ENCODE measurements at regions not wholly inside any gene's neighbourhood (a gene's known extent, or its start where the extent isn't known, plus 50 kb on each side); places are given as distances from the start of the nearest gene placed in this dataset.

DNA sequence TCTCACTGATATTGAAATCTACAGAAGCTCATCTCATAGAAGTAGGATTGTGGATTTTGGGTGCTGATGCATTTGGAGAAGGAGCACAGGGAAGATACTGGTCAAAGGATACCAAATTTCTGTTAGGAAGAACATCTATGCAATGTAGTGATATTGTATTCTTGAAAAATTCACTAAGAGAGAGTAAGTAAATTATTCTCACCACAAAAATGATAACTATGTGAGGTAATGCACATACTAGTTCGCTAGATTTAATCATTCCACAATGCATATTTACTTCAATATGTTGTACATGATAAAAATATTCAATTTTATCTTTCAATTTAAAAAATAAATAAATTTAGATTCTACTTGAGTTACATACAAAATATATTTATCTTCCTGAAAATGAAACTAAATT lies 2040.5 kb upstream of the C9orf72 start:
- Histone ChIP-seq H3K27me3 (replicated peaks; ENCODE audit: control insufficient read depth, insufficient read depth, low read length) (no peaks in the 10 kb centered on the region), H3K4me1 (no peaks in the 10 kb centered on the region), H3K9me3 (no peaks in the 10 kb centered on the region), H3K4me3 (ENCODE audit: low read depth, low read length) (no peak overlapping the region), H3K36me3 (ENCODE audit: control insufficient read depth, insufficient read depth, low read length) (no peaks in the 10 kb centered on the region)
- DNase-seq = no peak
- Mint-ChIP-seq H3K27ac (ENCODE audit: unreplicated experiment) (no peak overlapping the region), H3K36me3 (ENCODE audit: insufficient read depth, unreplicated experiment) (no peaks in the 10 kb centered on the region), H3K4me3 (ENCODE audit: unreplicated experiment) (no peak overlapping the region), H3K9me3 (ENCODE audit: unreplicated experiment) (no peaks in the 10 kb centered on the region), H3K4me1 (ENCODE audit: low read depth, unreplicated experiment) (no peaks in the 10 kb centered on the region), H3K27me3 (ENCODE audit: insufficient read depth, unreplicated experiment) (peaks cover 2% of the 10 kb centered on the region)
- CTCF ChIA-PET = no interaction called here
- intact Hi-C loops (cut with micrococcal nuclease; ENCODE audit: unreplicated experiment) = no loop called here
- no TSS peak for BruUV-seq (replicated peaks)
- POLR2A ChIA-PET = no interaction called here
- TF ChIP-seq, protein P1, sequence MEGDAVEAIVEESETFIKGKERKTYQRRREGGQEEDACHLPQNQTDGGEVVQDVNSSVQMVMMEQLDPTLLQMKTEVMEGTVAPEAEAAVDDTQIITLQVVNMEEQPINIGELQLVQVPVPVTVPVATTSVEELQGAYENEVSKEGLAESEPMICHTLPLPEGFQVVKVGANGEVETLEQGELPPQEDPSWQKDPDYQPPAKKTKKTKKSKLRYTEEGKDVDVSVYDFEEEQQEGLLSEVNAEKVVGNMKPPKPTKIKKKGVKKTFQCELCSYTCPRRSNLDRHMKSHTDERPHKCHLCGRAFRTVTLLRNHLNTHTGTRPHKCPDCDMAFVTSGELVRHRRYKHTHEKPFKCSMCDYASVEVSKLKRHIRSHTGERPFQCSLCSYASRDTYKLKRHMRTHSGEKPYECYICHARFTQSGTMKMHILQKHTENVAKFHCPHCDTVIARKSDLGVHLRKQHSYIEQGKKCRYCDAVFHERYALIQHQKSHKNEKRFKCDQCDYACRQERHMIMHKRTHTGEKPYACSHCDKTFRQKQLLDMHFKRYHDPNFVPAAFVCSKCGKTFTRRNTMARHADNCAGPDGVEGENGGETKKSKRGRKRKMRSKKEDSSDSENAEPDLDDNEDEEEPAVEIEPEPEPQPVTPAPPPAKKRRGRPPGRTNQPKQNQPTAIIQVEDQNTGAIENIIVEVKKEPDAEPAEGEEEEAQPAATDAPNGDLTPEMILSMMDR (IDR thresholded peaks at IDR 0.05; ENCODE audit: insufficient read depth in 1 of 2, low read depth in 1 of 2, low read length in 1 of 2, severe bottlenecking in 1 of 2, unreplicated experiment in 1 of 2) = no peak

- no TSS peak for BruUV-seq (replicated peaks)
- intact Hi-C loops (cut with micrococcal nuclease; ENCODE audit: unreplicated experiment) = no loop called here
- Histone ChIP-seq H3K36me3 (ENCODE audit: control insufficient read depth, insufficient read depth, low read length) (no peaks in the 10 kb centered on the region), H3K4me3 (ENCODE audit: low read depth, low read length) (no peak overlapping the region), H3K4me1 (no peaks in the 10 kb centered on the region), H3K9me3 (no peaks in the 10 kb centered on the region), H3K27me3 (replicated peaks; ENCODE audit: control insufficient read depth, insufficient read depth, low read length) (no peaks in the 10 kb centered on the region)
- no peaks in the 10 kb centered on the region for H3K4me1 Mint-ChIP-seq (ENCODE audit: low read depth, unreplicated experiment)
- POLR2A ChIA-PET = no interaction called here
- TF ChIP-seq, protein P1 (IDR thresholded peaks at IDR 0.05; ENCODE audit: insufficient read depth in 1 of 2, low read depth in 1 of 2, low read length in 1 of 2, severe bottlenecking in 1 of 2, unreplicated experiment in 1 of 2) = no peak
- H3K9me3 Mint-ChIP-seq (ENCODE audit: unreplicated experiment) = no peaks in the 10 kb centered on the region
- H3K4me3 Mint-ChIP-seq (ENCODE audit: unreplicated experiment) = no peak overlapping the region
- no peak for DNase-seq
- no peaks in the 10 kb centered on the region for H3K27me3 Mint-ChIP-seq (ENCODE audit: insufficient read depth, unreplicated experiment)
- H3K27ac Mint-ChIP-seq (ENCODE audit: unreplicated experiment) = no peak overlapping the region
- CTCF ChIA-PET = no interaction called here
- H3K36me3 Mint-ChIP-seq (ENCODE audit: insufficient read depth, unreplicated experiment) = no peaks in the 10 kb centered on the region
Measured at GRCh38 chr9:29616844-29617243, 2043.6 kb upstream of the C9orf72 start.

GRCh38 chr9:29625292-29625731 lies 2052.0 kb upstream of the C9orf72 start:
- Histone ChIP-seq H3K4me1 (no peaks in the 10 kb centered on the region), H3K9me3 (no peaks in the 10 kb centered on the region), H3K27me3 (replicated peaks; ENCODE audit: control insufficient read depth, insufficient read depth, low read length) (no peaks in the 10 kb centered on the region), H3K36me3 (ENCODE audit: control insufficient read depth, insufficient read depth, low read length) (no peaks in the 10 kb centered on the region), H3K4me3 (ENCODE audit: low read depth, low read length) (no peak overlapping the region)
- Mint-ChIP-seq H3K27me3 (ENCODE audit: insufficient read depth, unreplicated experiment) (peaks cover 3% of the 10 kb centered on the region), H3K27ac (ENCODE audit: unreplicated experiment) (no peak overlapping the region), H3K36me3 (ENCODE audit: insufficient read depth, unreplicated experiment) (no peaks in the 10 kb centered on the region), H3K9me3 (ENCODE audit: unreplicated experiment) (no peaks in the 10 kb centered on the region), H3K4me3 (ENCODE audit: unreplicated experiment) (no peak overlapping the region), H3K4me1 (ENCODE audit: low read depth, unreplicated experiment) (no peaks in the 10 kb centered on the region)
- BruUV-seq (replicated peaks) = no TSS peak
- TF ChIP-seq, protein P1 (IDR thresholded peaks at IDR 0.05; ENCODE audit: insufficient read depth in 1 of 2, low read depth in 1 of 2, low read length in 1 of 2, severe bottlenecking in 1 of 2, unreplicated experiment in 1 of 2) = no peak
- CTCF ChIA-PET = no interaction called here
- POLR2A ChIA-PET = no interaction called here
- no peak for DNase-seq
- intact Hi-C loops (cut with micrococcal nuclease; ENCODE audit: unreplicated experiment) = no loop called here
